Choroid plexus epithelial cell (primary cell): ENCODE measurements at regions not wholly inside any gene's neighbourhood (a gene's known extent, or its start where the extent isn't known, plus 50 kb on each side); places are given as distances from the start of the nearest gene placed in this dataset.

Source experiments
- DNase-seq: peaks from one replicate; pipeline ENCODE4 v3.0.0-alpha.2; 2010; ENCODE audit warnings: low read depth
- H3K4me3 ChIP-seq: 2 replicates; pipeline ENCODE4 v1.5.1; 2011; ENCODE audit warnings: low read depth, mild to moderate bottlenecking, control low read depth, low read length, moderate library complexity
- TF ChIP-seq, protein P1 (sequence below): conservative IDR thresholded peaks from 2 replicates; pipeline ENCODE4 v1.5.1; 2011; ENCODE audit warnings: low read depth, mild to moderate bottlenecking, control low read depth, inconsistent platforms, low read length, moderate library complexity

- peak; percentile 23 for DNase-seq
- TF ChIP-seq, protein P1, sequence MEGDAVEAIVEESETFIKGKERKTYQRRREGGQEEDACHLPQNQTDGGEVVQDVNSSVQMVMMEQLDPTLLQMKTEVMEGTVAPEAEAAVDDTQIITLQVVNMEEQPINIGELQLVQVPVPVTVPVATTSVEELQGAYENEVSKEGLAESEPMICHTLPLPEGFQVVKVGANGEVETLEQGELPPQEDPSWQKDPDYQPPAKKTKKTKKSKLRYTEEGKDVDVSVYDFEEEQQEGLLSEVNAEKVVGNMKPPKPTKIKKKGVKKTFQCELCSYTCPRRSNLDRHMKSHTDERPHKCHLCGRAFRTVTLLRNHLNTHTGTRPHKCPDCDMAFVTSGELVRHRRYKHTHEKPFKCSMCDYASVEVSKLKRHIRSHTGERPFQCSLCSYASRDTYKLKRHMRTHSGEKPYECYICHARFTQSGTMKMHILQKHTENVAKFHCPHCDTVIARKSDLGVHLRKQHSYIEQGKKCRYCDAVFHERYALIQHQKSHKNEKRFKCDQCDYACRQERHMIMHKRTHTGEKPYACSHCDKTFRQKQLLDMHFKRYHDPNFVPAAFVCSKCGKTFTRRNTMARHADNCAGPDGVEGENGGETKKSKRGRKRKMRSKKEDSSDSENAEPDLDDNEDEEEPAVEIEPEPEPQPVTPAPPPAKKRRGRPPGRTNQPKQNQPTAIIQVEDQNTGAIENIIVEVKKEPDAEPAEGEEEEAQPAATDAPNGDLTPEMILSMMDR: no peak
- H3K4me3 ChIP-seq: no peak overlapping the region
These were observed 93.1 kb downstream of the RHOB start for GRCh38 chr2:20539776-20540586.

DNA sequence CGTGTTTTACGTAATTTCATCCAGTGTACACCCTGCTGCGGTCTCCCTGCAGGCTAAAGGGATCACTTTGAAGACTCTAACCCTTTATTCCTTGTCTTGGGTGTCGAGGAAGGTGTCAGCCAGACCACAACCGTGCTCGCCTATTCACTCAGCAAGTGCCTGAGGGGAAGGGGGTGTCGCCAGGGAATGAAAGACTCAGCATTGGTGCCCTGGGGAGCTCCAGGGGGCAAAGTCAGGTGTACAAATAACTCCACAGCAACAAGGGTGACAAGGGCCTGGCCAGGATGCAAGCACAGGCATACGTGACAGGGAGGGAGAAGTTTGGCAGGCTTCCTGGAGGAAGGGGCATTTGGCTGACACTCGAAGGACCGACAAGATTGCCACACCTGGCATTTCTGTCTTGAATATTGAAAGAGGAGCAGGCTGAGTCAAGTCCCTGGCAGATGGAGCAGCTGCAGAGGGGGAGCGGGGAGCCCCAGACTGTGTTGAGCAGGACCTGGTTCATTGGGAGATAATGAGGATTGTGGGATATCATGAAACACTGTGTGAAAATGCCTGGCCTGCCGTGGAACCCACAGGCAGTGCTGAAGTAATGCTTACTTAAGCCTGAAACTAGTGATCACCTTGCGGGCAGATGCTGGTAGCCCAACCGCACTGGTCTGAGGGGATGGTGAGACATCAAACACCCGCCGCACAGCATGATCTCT, 93.9 kb downstream of the RHOB start:
- TF ChIP-seq, protein P1: no peak
- H3K4me3 ChIP-seq: no peak overlapping the region
- no peak for DNase-seq

DNA sequence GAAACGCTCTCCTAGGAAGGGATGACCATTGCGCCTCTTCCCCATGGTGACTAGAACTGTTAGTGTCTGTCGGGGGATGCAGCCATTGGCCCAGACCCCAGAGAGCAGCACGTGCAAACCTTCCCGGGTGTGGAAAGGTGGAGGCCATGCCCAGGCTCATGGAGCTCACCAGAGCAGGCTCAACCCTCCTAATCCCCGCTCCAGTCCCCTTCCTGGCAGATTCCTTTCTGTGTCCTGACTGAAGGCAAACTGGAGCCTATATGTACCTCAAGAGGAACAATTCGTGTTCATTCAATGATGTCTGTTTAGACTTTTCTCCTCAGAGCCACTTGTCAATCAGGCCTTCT, 94.4 kb downstream of the RHOB start:
- TF ChIP-seq, protein P1: no peak
- no peak for DNase-seq
- H3K4me3 ChIP-seq: no peak overlapping the region

DNA sequence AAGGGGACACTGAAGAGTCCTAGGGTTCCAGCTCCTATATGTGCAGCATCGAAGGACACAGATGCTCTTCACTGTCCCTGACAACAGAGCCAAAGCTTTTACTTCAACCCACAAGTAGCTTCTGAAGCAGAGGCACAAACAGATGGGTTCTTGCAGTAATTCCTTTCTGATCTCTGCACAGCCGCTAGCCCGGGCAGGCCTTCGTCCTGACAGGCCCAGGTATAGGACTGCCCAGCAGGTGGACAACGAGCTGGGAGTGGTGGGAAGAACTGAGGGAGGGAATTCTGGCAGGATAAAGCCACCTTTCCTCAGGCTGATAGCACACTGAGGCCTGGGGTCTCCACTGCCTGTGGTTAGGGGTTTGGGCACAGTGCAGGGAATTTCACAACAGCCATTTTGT, 94.8 kb downstream of the RHOB start:
- no peak for DNase-seq
- no peak overlapping the region for H3K4me3 ChIP-seq
- TF ChIP-seq, protein P1: no peak

GRCh38 chr2:20542269-20542668, 95.4 kb downstream of the RHOB start:
- TF ChIP-seq, protein P1: no peak
- H3K4me3 ChIP-seq: no peak overlapping the region
- DNase-seq: no peak

- H3K4me3 ChIP-seq: no peak overlapping the region
- DNase-seq: peak; percentile 60
- TF ChIP-seq, protein P1: no peak
These were observed 96.0 kb downstream of the RHOB start for GRCh38 chr2:20542746-20543468.
